ENCODE measurements at regions not wholly inside any gene's neighbourhood (a gene's known extent, or its start where the extent isn't known, plus 50 kb on each side); places are given as distances from the start of the nearest gene placed in this dataset.

DNA sequence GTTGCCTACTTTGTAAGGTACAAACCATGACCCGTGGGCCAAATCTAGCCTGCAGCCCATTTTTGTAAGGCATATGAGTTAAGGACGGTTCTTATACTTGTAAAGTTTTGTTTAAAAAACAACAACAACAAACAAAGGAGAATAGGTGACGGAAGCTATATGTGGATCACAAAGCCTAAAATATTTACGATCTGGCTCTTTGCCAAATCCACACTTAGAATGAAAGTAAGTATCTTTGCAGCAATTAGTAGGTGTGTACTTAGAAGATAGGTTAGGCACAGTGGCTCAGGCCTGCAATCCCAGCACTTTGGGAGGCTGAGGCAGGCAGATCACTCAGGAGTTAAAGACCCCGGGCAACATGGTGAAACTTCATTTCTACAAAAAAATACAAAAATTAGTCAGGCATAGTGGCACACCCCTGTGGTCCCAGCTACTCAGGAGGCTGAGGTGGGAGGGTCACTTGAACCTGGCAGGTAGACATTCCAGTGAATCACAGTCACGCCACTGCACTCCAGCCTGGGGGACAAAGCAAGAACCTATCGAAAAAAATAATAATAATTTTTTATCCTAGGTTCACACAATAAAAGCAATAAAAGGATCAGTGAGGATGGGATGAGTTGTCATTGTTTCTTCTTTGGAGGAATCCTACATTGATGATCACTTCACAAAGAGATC lies 57.8 kb upstream of the CTAGE1 start:
- no peak overlapping the region for H4K91ac ChIP-seq (ENCODE audit: low read length)
- 93% methylated on average over 4 of the region's 7 CpGs for WGBS
- H2BK15ac ChIP-seq (ENCODE audit: low read depth, poor library complexity, severe bottlenecking): no peak overlapping the region
- H3K4me1 ChIP-seq (ENCODE audit: control insufficient read depth, insufficient read depth, low read depth, low read length): peaks cover 10% of the 10 kb centered on the region
- H3K14ac ChIP-seq (ENCODE audit: low read length in 2 of 2): no peak overlapping the region
- no peak overlapping the region for H2BK12ac ChIP-seq (ENCODE audit: low read length in 2 of 2)
- H3K4ac ChIP-seq (ENCODE audit: low read depth in 1 of 2, low read length in 2 of 2): no peak overlapping the region
- no peak overlapping the region for H3K9ac ChIP-seq (ENCODE audit: low read length)
- no peaks in the 10 kb centered on the region for H3K79me1 ChIP-seq (replicated peaks; ENCODE audit: low read length, poor library complexity, severe bottlenecking)
- H3K27me3 ChIP-seq (ENCODE audit: control insufficient read depth in 1 of 2, insufficient read depth in 1 of 2, low read length in 2 of 2): no peaks in the 10 kb centered on the region
- H3K4me3 ChIP-seq (ENCODE audit: insufficient read depth in 1 of 2, low read depth in 1 of 2, low read length in 2 of 2): no peak overlapping the region
- H4K8ac ChIP-seq (ENCODE audit: low read length): no peak overlapping the region
- no peak overlapping the region for H3K23ac ChIP-seq (ENCODE audit: low read length in 2 of 2)
- no peak overlapping the region for H2AK5ac ChIP-seq (ENCODE audit: low read length, severe bottlenecking)
- DNase-seq: no peak
- H2BK5ac ChIP-seq (ENCODE audit: low read depth, low read length, poor library complexity, severe bottlenecking): no peak overlapping the region
- no peak overlapping the region for H3K4me2 ChIP-seq (ENCODE audit: low read length, poor library complexity, severe bottlenecking)
- no peaks in the 10 kb centered on the region for H3K9me3 ChIP-seq (ENCODE audit: control insufficient read depth, low read length)
- no peak overlapping the region for H3K18ac ChIP-seq (ENCODE audit: low read depth in 1 of 2, low read length in 2 of 2)
- H2AFZ ChIP-seq (ENCODE audit: low read depth, low read length): no peak overlapping the region
- no peak overlapping the region for H2BK120ac ChIP-seq (ENCODE audit: low read depth, low read length)
- H3K27ac ChIP-seq (ENCODE audit: low read length, poor library complexity, severe bottlenecking): no peak overlapping the region
- H3K36me3 ChIP-seq (ENCODE audit: control insufficient read depth in 1 of 2, insufficient read depth in 2 of 2, low read depth in 1 of 2, low read length in 2 of 2): no peaks in the 10 kb centered on the region

DNA sequence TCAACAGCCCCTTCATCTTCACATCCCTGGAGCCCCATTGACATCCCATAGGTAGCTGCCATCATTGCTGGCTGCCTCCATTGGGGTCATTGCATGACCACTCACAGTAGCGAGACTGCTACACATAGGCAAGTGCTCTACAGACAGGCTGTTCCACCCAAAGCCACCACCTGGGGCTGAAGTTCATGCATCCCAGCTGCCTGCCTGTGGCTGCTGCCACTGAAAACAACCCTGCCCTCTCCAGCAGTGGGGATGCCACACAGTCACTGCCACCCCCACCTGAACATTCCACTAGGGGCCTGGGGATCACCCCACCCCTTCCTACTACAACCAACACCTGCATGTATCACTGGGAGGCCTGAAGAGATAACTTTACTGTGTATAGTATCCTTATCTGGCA lies 59.5 kb upstream of the CTAGE1 start:
- no peak overlapping the region for H3K23ac ChIP-seq (ENCODE audit: low read length in 2 of 2)
- H4K91ac ChIP-seq (ENCODE audit: low read length): no peak overlapping the region
- no peak overlapping the region for H3K27ac ChIP-seq (ENCODE audit: low read length, poor library complexity, severe bottlenecking)
- H2AK5ac ChIP-seq (ENCODE audit: low read length, severe bottlenecking): no peak overlapping the region
- H3K79me1 ChIP-seq (replicated peaks; ENCODE audit: low read length, poor library complexity, severe bottlenecking): no peaks in the 10 kb centered on the region
- no peaks in the 10 kb centered on the region for H3K4me1 ChIP-seq (ENCODE audit: control insufficient read depth, insufficient read depth, low read depth, low read length)
- peak overlapping the region in 1 of 2 experiments; percentile 0 for H3K4ac ChIP-seq (ENCODE audit: low read depth in 1 of 2, low read length in 2 of 2)
- peak overlapping the region in 1 of 2 experiments; percentile 0 for H3K18ac ChIP-seq (ENCODE audit: low read depth in 1 of 2, low read length in 2 of 2)
- H3K4me2 ChIP-seq (ENCODE audit: low read length, poor library complexity, severe bottlenecking): no peak overlapping the region
- H3K4me3 ChIP-seq (ENCODE audit: insufficient read depth in 1 of 2, low read depth in 1 of 2, low read length in 2 of 2): no peak overlapping the region
- H2BK5ac ChIP-seq (ENCODE audit: low read depth, low read length, poor library complexity, severe bottlenecking): no peak overlapping the region
- H3K14ac ChIP-seq (ENCODE audit: low read length in 2 of 2): no peak overlapping the region
- no peaks in the 10 kb centered on the region for H3K36me3 ChIP-seq (ENCODE audit: control insufficient read depth in 1 of 2, insufficient read depth in 2 of 2, low read depth in 1 of 2, low read length in 2 of 2)
- no peak overlapping the region for H2BK120ac ChIP-seq (ENCODE audit: low read depth, low read length)
- no peak overlapping the region for H2AFZ ChIP-seq (ENCODE audit: low read depth, low read length)
- WGBS: 96% methylated on average over 1 of the region's 1 CpG
- no peak for DNase-seq
- no peak overlapping the region for H3K9ac ChIP-seq (ENCODE audit: low read length)
- no peak overlapping the region for H4K8ac ChIP-seq (ENCODE audit: low read length)
- H2BK15ac ChIP-seq (ENCODE audit: low read depth, poor library complexity, severe bottlenecking): no peak overlapping the region
- no peaks in the 10 kb centered on the region for H3K9me3 ChIP-seq (ENCODE audit: control insufficient read depth, low read length)
- no peak overlapping the region for H2BK12ac ChIP-seq (ENCODE audit: low read length in 2 of 2)
- no peaks in the 10 kb centered on the region for H3K27me3 ChIP-seq (ENCODE audit: control insufficient read depth in 1 of 2, insufficient read depth in 1 of 2, low read length in 2 of 2)

DNA sequence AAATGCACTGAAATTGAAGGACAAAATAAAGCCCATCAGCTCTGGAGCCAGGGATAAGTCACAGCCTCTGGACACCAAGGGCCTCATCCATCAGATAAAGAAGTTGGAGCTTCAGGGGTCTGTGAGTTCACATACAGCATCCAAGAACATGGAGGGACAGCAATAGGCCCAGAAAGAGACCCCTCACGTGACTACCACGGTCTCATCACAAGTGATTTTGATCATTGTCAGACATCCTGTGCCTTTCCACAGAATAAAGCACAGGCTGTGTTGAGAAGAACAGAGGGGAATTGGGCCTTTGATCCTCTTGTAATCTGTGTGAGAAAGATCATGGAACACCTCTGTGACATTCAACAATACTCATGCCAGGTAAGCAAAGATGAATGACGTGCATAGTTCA lies 65.2 kb upstream of the CTAGE1 start:
- Histone ChIP-seq H4K91ac (ENCODE audit: low read length) (no peak overlapping the region), H2AFZ (ENCODE audit: low read depth, low read length) (no peak overlapping the region), H2BK12ac (ENCODE audit: low read length in 2 of 2) (peak overlapping the region in 1 of 2 experiments; percentile 7), H2BK5ac (ENCODE audit: low read depth, low read length, poor library complexity, severe bottlenecking) (no peak overlapping the region), H2BK15ac (ENCODE audit: low read depth, poor library complexity, severe bottlenecking) (no peak overlapping the region), H3K14ac (ENCODE audit: low read length in 2 of 2) (no peak overlapping the region), H2AK5ac (ENCODE audit: low read length, severe bottlenecking) (no peak overlapping the region), H3K79me1 (replicated peaks; ENCODE audit: low read length, poor library complexity, severe bottlenecking) (no peaks in the 10 kb centered on the region), H3K18ac (ENCODE audit: low read depth in 1 of 2, low read length in 2 of 2) (no peak overlapping the region), H3K4ac (ENCODE audit: low read depth in 1 of 2, low read length in 2 of 2) (no peak overlapping the region), H3K9ac (ENCODE audit: low read length) (no peak overlapping the region), H4K8ac (ENCODE audit: low read length) (no peak overlapping the region), H2BK120ac (ENCODE audit: low read depth, low read length) (no peak overlapping the region), H3K27ac (ENCODE audit: low read length, poor library complexity, severe bottlenecking) (no peak overlapping the region), H3K4me3 (ENCODE audit: insufficient read depth in 1 of 2, low read depth in 1 of 2, low read length in 2 of 2) (no peak overlapping the region), H3K27me3 (ENCODE audit: control insufficient read depth in 1 of 2, insufficient read depth in 1 of 2, low read length in 2 of 2) (no peaks in the 10 kb centered on the region), H3K23ac (ENCODE audit: low read length in 2 of 2) (no peak overlapping the region), H3K9me3 (ENCODE audit: control insufficient read depth, low read length) (no peaks in the 10 kb centered on the region), H3K36me3 (ENCODE audit: control insufficient read depth in 1 of 2, insufficient read depth in 2 of 2, low read depth in 1 of 2, low read length in 2 of 2) (no peaks in the 10 kb centered on the region), H3K4me2 (ENCODE audit: low read length, poor library complexity, severe bottlenecking) (no peak overlapping the region), H3K4me1 (ENCODE audit: control insufficient read depth, insufficient read depth, low read depth, low read length) (no peaks in the 10 kb centered on the region)
- 99% methylated on average over 3 of the region's 3 CpGs for WGBS
- no peak for DNase-seq

DNA sequence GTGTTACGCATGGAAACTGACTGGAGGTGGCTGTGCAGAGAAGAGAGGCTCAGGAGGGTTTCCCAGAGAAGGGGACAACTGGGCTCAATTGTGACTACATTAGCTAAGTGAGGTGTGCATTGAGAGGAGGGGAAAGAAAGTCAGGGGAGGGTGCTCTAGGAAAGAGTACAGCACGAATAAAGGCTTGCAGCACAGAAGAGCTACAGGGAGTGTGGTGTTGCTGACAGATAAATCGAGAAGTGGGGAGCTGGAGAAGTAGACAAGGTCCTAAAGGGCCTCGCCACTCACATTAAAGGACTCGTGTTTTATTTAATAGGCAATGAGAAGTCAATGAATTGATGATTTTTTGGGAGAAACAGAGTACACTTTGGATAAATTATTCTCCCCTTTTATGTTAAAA lies 65.7 kb upstream of the CTAGE1 start:
- no peak overlapping the region for H2BK5ac ChIP-seq (ENCODE audit: low read depth, low read length, poor library complexity, severe bottlenecking)
- no peak overlapping the region for H3K9ac ChIP-seq (ENCODE audit: low read length)
- H3K9me3 ChIP-seq (ENCODE audit: control insufficient read depth, low read length): no peaks in the 10 kb centered on the region
- WGBS: 95% methylated on average over 5 of the region's 5 CpGs
- H3K14ac ChIP-seq (ENCODE audit: low read length in 2 of 2): no peak overlapping the region
- no peak for DNase-seq
- no peak overlapping the region for H4K8ac ChIP-seq (ENCODE audit: low read length)
- H2BK12ac ChIP-seq (ENCODE audit: low read length in 2 of 2): no peak overlapping the region
- H3K18ac ChIP-seq (ENCODE audit: low read depth in 1 of 2, low read length in 2 of 2): no peak overlapping the region
- no peak overlapping the region for H3K4me3 ChIP-seq (ENCODE audit: insufficient read depth in 1 of 2, low read depth in 1 of 2, low read length in 2 of 2)
- H2BK120ac ChIP-seq (ENCODE audit: low read depth, low read length): no peak overlapping the region
- no peak overlapping the region for H2AFZ ChIP-seq (ENCODE audit: low read depth, low read length)
- no peak overlapping the region for H3K23ac ChIP-seq (ENCODE audit: low read length in 2 of 2)
- no peaks in the 10 kb centered on the region for H3K4me1 ChIP-seq (ENCODE audit: control insufficient read depth, insufficient read depth, low read depth, low read length)
- no peaks in the 10 kb centered on the region for H3K36me3 ChIP-seq (ENCODE audit: control insufficient read depth in 1 of 2, insufficient read depth in 2 of 2, low read depth in 1 of 2, low read length in 2 of 2)
- H3K27ac ChIP-seq (ENCODE audit: low read length, poor library complexity, severe bottlenecking): no peak overlapping the region
- H4K91ac ChIP-seq (ENCODE audit: low read length): no peak overlapping the region
- H3K79me1 ChIP-seq (replicated peaks; ENCODE audit: low read length, poor library complexity, severe bottlenecking): no peaks in the 10 kb centered on the region
- no peak overlapping the region for H3K4ac ChIP-seq (ENCODE audit: low read depth in 1 of 2, low read length in 2 of 2)
- H3K4me2 ChIP-seq (ENCODE audit: low read length, poor library complexity, severe bottlenecking): no peak overlapping the region
- H2BK15ac ChIP-seq (ENCODE audit: low read depth, poor library complexity, severe bottlenecking): no peak overlapping the region
- H3K27me3 ChIP-seq (ENCODE audit: control insufficient read depth in 1 of 2, insufficient read depth in 1 of 2, low read length in 2 of 2): no peaks in the 10 kb centered on the region
- H2AK5ac ChIP-seq (ENCODE audit: low read length, severe bottlenecking): no peak overlapping the region

Data from mesenchymal stem cell (in vitro differentiated cells and primary cell).